T-cell (primary cell): ENCODE measurements at regions not wholly inside any gene's neighbourhood (a gene's known extent, or its start where the extent isn't known, plus 50 kb on each side); places are given as distances from the start of the nearest gene placed in this dataset.

Source experiments
- ATAC-seq, 4 experiments: fragments of 200-7000 bp in 3 of 4; fragments of 150-1000 bp in 1 of 4; cut with Tn5 transposase; replicated peaks in 1 of 4; 1 replicate in 3 of 4; 2 replicates in 1 of 4; pipeline ENCODE4 v1.10.0; 2021; ENCODE audit warnings: moderate library complexity in 3 of 4, mild to moderate bottlenecking in 2 of 4, moderate number of reproducible peaks in 1 of 4
- CTCF ChIA-PET, 2 donors: fragments of 300-600 bp; sonication (Branson Sonifier 250); formaldehyde crosslinking; loops; one replicate each; lab custom pipeline; 2022; ENCODE audit warnings: antibody characterized with exemption in 2 of 2; lab: Charles Lee
- POLR2A ChIA-PET, 2 donors: fragments of 300-600 bp; sonication (Branson Sonifier 250); formaldehyde crosslinking; loops; one replicate each; lab custom pipeline; 2022; ENCODE audit warnings: antibody characterized with exemption in 2 of 2; lab: Charles Lee
- DNase-seq, 35 experiments: peaks; one replicate each; pipeline versions ENCODE4 v3.0.0 to v3.0.0-alpha.2; 2013 to 2023
- H3K27ac ChIP-seq: one replicate; pipeline ENCODE4 v1.5.1; 2013; ENCODE audit warnings: low read length
- H3K27me3 ChIP-seq, 2 experiments: replicated peaks in 1 of 2; 1 replicate in 1 of 2; 2 replicates in 1 of 2; pipeline versions ENCODE4 v1.6.1 to v1.7.0; 2013; ENCODE audit warnings: low read length in 1 of 2, mixed read lengths in 1 of 2; ENCODE audit not compliant: control insufficient read depth in 2 of 2, insufficient read depth in 2 of 2; ENCODE audit errors: extremely low read depth in 1 of 2
- H3K36me3 ChIP-seq, 2 donors: 1 replicate in 1 of 2; 2 replicates in 1 of 2; pipeline versions ENCODE4 v1.6.1 to v1.7.0; 2013; ENCODE audit warnings: low read length in 1 of 2; ENCODE audit not compliant: control insufficient read depth in 2 of 2, insufficient read depth in 1 of 2; ENCODE audit errors: extremely low read depth in 1 of 2
- H3K4me1 ChIP-seq, 2 experiments: 1 replicate in 1 of 2; 2 replicates in 1 of 2; pipeline versions ENCODE4 v1.6.1 to v1.7.0; 2013; ENCODE audit warnings: low read length in 2 of 2, mixed read lengths in 1 of 2; ENCODE audit not compliant: insufficient read depth in 2 of 2, control insufficient read depth in 1 of 2; ENCODE audit errors: extremely low read depth in 1 of 2
- H3K4me3 ChIP-seq, 2 donors: 1 replicate in 1 of 2; 2 replicates in 1 of 2; pipeline versions ENCODE4 v1.5.1 to v1.7.0; 2013; ENCODE audit warnings: mild to moderate bottlenecking in 2 of 2, low read length in 1 of 2, moderate library complexity in 1 of 2; ENCODE audit not compliant: control insufficient read depth in 1 of 2; ENCODE audit errors: extremely low read depth in 1 of 2
- H3K9me3 ChIP-seq: 2 replicates; pipeline ENCODE4 v1.7.0; 2013
- H3K27ac Mint-ChIP-seq, 2 donors: one replicate each; pipeline ENCODE4 v1.8.0; 2020 to 2021; ENCODE audit warnings: mild to moderate bottlenecking in 2 of 2, mixed read lengths in 2 of 2
- H3K27me3 Mint-ChIP-seq, 2 donors: one replicate each; pipeline ENCODE4 v1.8.0; 2021 to 2022; ENCODE audit warnings: mixed read lengths in 2 of 2
- H3K36me3 Mint-ChIP-seq: one replicate; pipeline ENCODE4 v1.8.0; 2021; ENCODE audit warnings: mixed read lengths
- H3K4me1 Mint-ChIP-seq, 3 donors: one replicate each; pipeline ENCODE4 v1.8.0; 2020 to 2022; ENCODE audit warnings: mixed read lengths in 3 of 3, mild to moderate bottlenecking in 1 of 3
- H3K4me3 Mint-ChIP-seq, 3 donors: one replicate each; pipeline ENCODE4 v1.8.0; 2020 to 2022; ENCODE audit warnings: mild to moderate bottlenecking in 3 of 3, mixed read lengths in 3 of 3, moderate library complexity in 3 of 3
- H3K9me3 Mint-ChIP-seq, 3 donors: one replicate each; pipeline ENCODE4 v1.8.0; 2020 to 2022; ENCODE audit warnings: mixed read lengths in 3 of 3
- WGBS: methylation state at CpG from one replicate; pipeline ENCODE4 v1.1.5; 2013; ENCODE audit warnings: missing lambda C conversion rate; ENCODE audit not compliant: insufficient coverage; 5-methylcytosine and 5-hydroxymethylcytosine counted together

DNA sequence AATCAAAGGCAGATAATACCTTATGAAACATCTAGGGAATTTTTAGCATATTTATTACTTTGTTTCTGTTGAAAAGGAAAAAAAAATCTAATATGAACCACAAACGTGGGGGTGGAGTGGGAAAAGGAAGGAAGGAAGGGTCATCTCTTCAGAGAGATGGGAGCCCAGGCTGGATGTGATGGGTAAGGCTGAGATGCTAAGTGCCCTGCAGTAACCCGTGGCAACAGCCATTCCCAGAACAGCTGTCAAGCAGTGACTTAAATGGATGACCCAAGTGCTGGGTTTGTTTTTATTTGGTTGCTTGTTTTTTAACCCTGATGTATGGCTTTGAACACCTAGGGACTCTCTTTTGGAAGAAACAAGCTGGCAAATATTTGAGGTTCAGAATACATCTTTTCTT, 50.7 kb upstream of the KLF7 start:
- Histone ChIP-seq H3K4me3 (no peak overlapping the region), H3K4me1 (no peaks in the 10 kb centered on the region), H3K27me3 (no peaks in the 10 kb centered on the region), H3K9me3 (no peaks in the 10 kb centered on the region), H3K27ac (no peak overlapping the region), H3K36me3 (no peaks in the 10 kb centered on the region)
- Mint-ChIP-seq H3K36me3 (no peaks in the 10 kb centered on the region), H3K27me3 (peaks cover 2 to 3% of the 10 kb centered on the region in 2 donors), H3K4me3 (no peak overlapping the region), H3K4me1 (no peaks in the 10 kb centered on the region), H3K27ac (no peak overlapping the region), H3K9me3 (peaks cover 0 to 4% (median 0%) of the 10 kb centered on the region in 3 donors)
- no peak for ATAC-seq
- 71% methylated on average over 1 of the region's 2 CpGs for WGBS
- no peak for DNase-seq
- ChIA-PET CTCF (no interaction called here), POLR2A (no interaction called here)

- Mint-ChIP-seq H3K27ac (no peak overlapping the region), H3K27me3 (peaks cover 2 to 5% of the 10 kb centered on the region in 2 donors), H3K9me3 (no peaks in the 10 kb centered on the region), H3K4me3 (no peak overlapping the region), H3K4me1 (no peaks in the 10 kb centered on the region), H3K36me3 (no peaks in the 10 kb centered on the region)
- DNase-seq (no peak), ATAC-seq (no peak)
- H3K4me1 ChIP-seq = no peaks in the 10 kb centered on the region
- POLR2A ChIA-PET = no interaction called here
- no peaks in the 10 kb centered on the region for H3K27me3 ChIP-seq
- H3K36me3 ChIP-seq = no peaks in the 10 kb centered on the region
- CTCF ChIA-PET = interaction anchor here in 1 of 2 donors (0.6 kb wide), 1 partner anchor 453 kb away, joined by 7 read pairs; no protein-coding TSS in a partner anchor
- no peak overlapping the region for H3K27ac ChIP-seq
- WGBS = 50% methylated on average over 1 of the region's 2 CpGs
- no peaks in the 10 kb centered on the region for H3K9me3 ChIP-seq
- H3K4me3 ChIP-seq = no peak overlapping the region
Observed at GRCh38 chr2:207217442-207217841, 51.7 kb upstream of the KLF7 start.

- Histone ChIP-seq H3K9me3 (no peaks in the 10 kb centered on the region), H3K36me3 (no peaks in the 10 kb centered on the region), H3K27me3 (no peaks in the 10 kb centered on the region), H3K27ac (no peak overlapping the region), H3K4me1 (no peaks in the 10 kb centered on the region), H3K4me3 (no peak overlapping the region)
- CTCF ChIA-PET = no interaction called here
- H3K4me3 Mint-ChIP-seq = no peak overlapping the region
- WGBS = 100% methylated on average over 1 of the region's 4 CpGs
- no peak overlapping the region for H3K27ac Mint-ChIP-seq
- H3K4me1 Mint-ChIP-seq = peaks cover 0 to under 1% (median 0%) of the 10 kb centered on the region in 3 donors
- H3K9me3 Mint-ChIP-seq = no peaks in the 10 kb centered on the region
- POLR2A ChIA-PET = interaction anchor here in 1 of 2 donors (0.6 kb wide), 1 partner anchor 53 kb away, joined by 3 read pairs; the partner anchor contains the start of gene KLF7
- DNase-seq = no peak
- H3K36me3 Mint-ChIP-seq = no peaks in the 10 kb centered on the region
- no peak for ATAC-seq
- peaks cover 4 to 5% of the 10 kb centered on the region in 2 donors for H3K27me3 Mint-ChIP-seq
Observed at GRCh38 chr2:207219081-207219630, 53.4 kb upstream of the KLF7 start.

DNA sequence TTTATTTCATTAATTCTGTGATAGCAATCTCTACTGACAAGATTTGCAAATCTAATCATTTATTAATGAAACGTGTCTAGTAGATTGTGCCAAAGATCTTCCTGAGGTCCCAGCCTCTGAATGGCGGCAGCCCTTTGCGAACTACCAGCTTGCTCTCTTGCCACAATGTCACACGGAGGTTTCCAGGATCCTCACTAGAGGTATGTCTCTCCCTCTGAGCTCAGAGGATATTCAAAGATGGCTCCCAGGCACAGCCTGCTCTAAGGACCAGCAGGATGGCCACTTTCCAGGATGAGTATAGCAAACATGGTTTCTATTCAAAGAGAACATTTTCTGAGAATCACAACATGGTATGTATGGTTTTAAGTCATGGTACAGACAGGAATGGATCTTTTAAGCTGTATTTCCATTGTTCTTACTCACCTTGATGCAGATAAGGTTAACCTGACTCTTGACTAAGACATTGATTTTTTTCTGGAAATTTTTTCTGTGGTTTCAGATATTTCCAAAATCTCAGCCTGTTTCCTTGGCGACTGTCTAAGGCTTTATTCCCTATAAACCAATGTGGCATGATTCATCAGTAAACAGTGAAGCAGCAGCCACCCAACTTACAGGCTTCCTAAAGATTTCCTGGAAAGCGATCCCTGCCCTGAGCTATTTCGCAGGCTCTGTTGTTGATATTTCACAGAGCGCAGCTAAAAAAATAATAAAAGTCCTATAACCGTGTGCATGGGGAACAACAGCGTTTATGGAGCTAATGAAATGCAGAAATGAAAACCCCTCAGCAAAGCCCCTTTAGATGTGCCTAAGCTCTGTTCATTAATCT, 54.1 kb upstream of the KLF7 start:
- ATAC-seq (no peak), DNase-seq (no peak)
- Histone ChIP-seq H3K4me3 (no peak overlapping the region), H3K4me1 (peaks cover 0 to 1% of the 10 kb centered on the region in 2 experiments), H3K27ac (no peak overlapping the region), H3K27me3 (no peaks in the 10 kb centered on the region), H3K9me3 (no peaks in the 10 kb centered on the region), H3K36me3 (no peaks in the 10 kb centered on the region)
- Mint-ChIP-seq H3K4me3 (no peak overlapping the region), H3K36me3 (no peaks in the 10 kb centered on the region), H3K4me1 (peaks cover 3 to 8% (median 5%) of the 10 kb centered on the region in 3 donors), H3K27me3 (peaks cover 4 to 5% of the 10 kb centered on the region in 2 donors), H3K27ac (no peak overlapping the region), H3K9me3 (no peaks in the 10 kb centered on the region)
- ChIA-PET POLR2A (interaction anchor here in 1 of 2 donors (0.6 kb wide), 1 partner anchor 1139 kb away, joined by 5 read pairs; no protein-coding TSS in a partner anchor), CTCF (no interaction called here)
- 91% methylated on average over 5 of the region's 10 CpGs for WGBS

- Histone ChIP-seq H3K36me3 (no peaks in the 10 kb centered on the region), H3K4me1 (peaks cover 6 to 9% of the 10 kb centered on the region in 2 experiments), H3K4me3 (no peak overlapping the region), H3K27me3 (no peaks in the 10 kb centered on the region), H3K27ac (no peak overlapping the region), H3K9me3 (no peaks in the 10 kb centered on the region)
- no peak for DNase-seq
- POLR2A ChIA-PET = interaction anchor here in 1 of 2 donors (0.6 to 0.7 kb wide), 2 partner anchors 165 to 757 kb away, joined by 3 to 4 read pairs; no protein-coding TSS in a partner anchor
- Mint-ChIP-seq H3K4me3 (no peak overlapping the region), H3K4me1 (peaks cover 21 to 26% (median 23%) of the 10 kb centered on the region in 3 donors), H3K36me3 (no peaks in the 10 kb centered on the region), H3K27me3 (peaks cover 4 to 5% of the 10 kb centered on the region in 2 donors), H3K27ac (no peak overlapping the region), H3K9me3 (no peaks in the 10 kb centered on the region)
- no peak for ATAC-seq
- 86% methylated on average over 1 of the region's 2 CpGs for WGBS
- CTCF ChIA-PET = interaction anchor here in 1 of 2 donors (0.5 kb wide), 1 partner anchor 197 kb away, joined by 3 read pairs; no protein-coding TSS in a partner anchor
Observed at GRCh38 chr2:207221731-207222130, 56.0 kb upstream of the KLF7 start.

DNA sequence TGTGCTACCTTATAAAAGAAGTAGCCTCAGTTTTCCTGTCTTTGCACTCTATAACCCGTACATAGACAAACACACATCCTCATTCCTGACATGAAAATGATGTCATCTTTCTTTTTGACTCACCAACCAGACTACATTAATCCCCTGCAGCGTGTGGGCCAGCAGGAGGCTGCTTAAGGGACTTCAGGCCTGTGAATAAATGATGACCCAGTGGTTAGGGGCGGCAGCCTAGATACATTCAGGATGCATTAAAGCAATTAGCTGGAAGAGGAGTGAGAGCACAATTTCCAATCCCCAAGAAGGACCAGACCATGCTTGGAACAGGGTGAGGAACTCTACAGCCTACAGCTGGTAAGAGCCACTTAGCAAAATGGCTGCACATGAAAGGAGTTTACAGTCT, 57.3 kb upstream of the KLF7 start:
- Mint-ChIP-seq H3K4me3 (no peak overlapping the region), H3K9me3 (no peaks in the 10 kb centered on the region), H3K27me3 (peaks cover 4 to 5% of the 10 kb centered on the region in 2 donors), H3K4me1 (peaks cover 23 to 27% (median 23%) of the 10 kb centered on the region in 3 donors), H3K27ac (no peak overlapping the region), H3K36me3 (no peaks in the 10 kb centered on the region)
- CTCF ChIA-PET = no interaction called here
- Histone ChIP-seq H3K27me3 (no peaks in the 10 kb centered on the region), H3K27ac (no peak overlapping the region), H3K9me3 (no peaks in the 10 kb centered on the region), H3K4me3 (no peak overlapping the region), H3K36me3 (no peaks in the 10 kb centered on the region), H3K4me1 (peaks cover 6 to 9% of the 10 kb centered on the region in 2 experiments)
- WGBS = 57% methylated on average over 1 of the region's 3 CpGs
- POLR2A ChIA-PET = no interaction called here
- DNase-seq (no peak), ATAC-seq (no peak)
